B cell (primary cell): ENCODE measurements at regions not wholly inside any gene's neighbourhood (a gene's known extent, or its start where the extent isn't known, plus 50 kb on each side); places are given as distances from the start of the nearest gene placed in this dataset.

Source experiments
- CTCF ChIP-seq: fragments of 200-600 bp; IDR thresholded peaks from one replicate; pipeline ENCODE4 v1.8.0; 2022; ENCODE audit warnings: antibody characterized with exemption, mild to moderate bottlenecking
- EZH2 ChIP-seq: IDR thresholded peaks from 2 replicates; pipeline ENCODE4 v1.6.1; 2012; ENCODE audit warnings: borderline replicate concordance, low read depth, mild to moderate bottlenecking, moderate library complexity, low read length; ENCODE audit not compliant: insufficient read depth, poor library complexity, severe bottlenecking

GRCh38 chr21:17396948-17397347 is 115.9 kb upstream of the CXADR start:
- no peak for TF ChIP-seq CTCF
- no peak for TF ChIP-seq EZH2
